Coronary artery (tissue), 2 donors: ENCODE measurements at regions not wholly inside any gene's neighbourhood (a gene's known extent, or its start where the extent isn't known, plus 50 kb on each side); places are given as distances from the start of the nearest gene placed in this dataset.

Experiments used
- DNase-seq: peaks from one replicate; pipeline ENCODE4 v3.0.0-alpha.2; 2017; ENCODE audit warnings: low spot score
- H3K27ac ChIP-seq, 2 donors: fragments of 200-600 bp; sonication (generic); one replicate each; pipeline ENCODE4 v1.5.1; 2016 to 2019
- H3K4me3 ChIP-seq: fragments of 200-600 bp; sonication (generic); 2 replicates; pipeline ENCODE4 v1.5.1; 2016; ENCODE audit warnings: mild to moderate bottlenecking, moderate library complexity
- CTCF ChIP-seq: fragments of 200-600 bp; sonication (generic); IDR thresholded peaks from one replicate; pipeline ENCODE4 v1.5.1; 2019; ENCODE audit warnings: antibody characterized with exemption

DNA sequence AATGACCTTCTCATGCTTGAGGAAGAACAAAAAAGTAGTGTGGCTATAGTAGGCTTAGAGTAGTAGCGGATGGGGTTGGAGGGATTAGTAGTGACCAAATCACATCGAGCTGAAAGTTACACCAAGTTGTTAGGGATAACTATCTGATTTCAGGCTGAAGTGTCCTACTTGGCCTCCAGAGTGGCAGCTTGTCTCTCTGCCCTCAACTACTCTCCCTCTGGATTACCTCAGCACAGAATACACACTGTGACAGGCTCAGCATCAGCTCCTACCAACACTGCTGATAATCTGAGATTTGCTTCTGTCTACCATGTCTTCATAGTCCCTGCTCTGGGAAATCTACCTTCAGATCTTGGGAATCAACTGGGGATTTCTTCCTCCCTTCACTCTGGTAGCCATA, 714.6 kb upstream of the GRAMD2B start:
- Histone ChIP-seq H3K27ac (no peak overlapping the region), H3K4me3 (no peak overlapping the region)
- no peak for TF ChIP-seq CTCF
- DNase-seq, result no peak

- no peak overlapping the region for H3K4me3 ChIP-seq
- H3K27ac ChIP-seq, result no peak overlapping the region
- DNase-seq, result no peak
- TF ChIP-seq CTCF, result no peak
Measured at GRCh38 chr5:125710745-125711144, 712.5 kb upstream of the GRAMD2B start.

DNA sequence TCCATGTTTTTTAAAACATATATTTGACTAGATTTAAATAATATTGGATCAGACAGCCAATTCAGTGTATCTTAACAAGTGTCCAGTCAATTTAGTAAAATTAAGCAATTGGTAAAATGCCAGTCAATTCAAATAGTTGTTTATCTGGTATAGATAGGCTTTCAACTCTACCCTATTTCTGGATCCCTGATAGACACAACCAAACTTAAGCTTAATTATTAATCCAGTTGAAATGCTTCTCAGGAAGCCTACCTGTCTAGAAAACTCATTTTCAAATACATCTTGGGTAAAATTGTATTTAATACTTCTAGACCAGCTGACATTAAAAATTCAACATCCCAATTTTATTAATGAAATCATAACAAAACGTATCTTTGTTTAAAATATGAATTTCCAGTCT, 710.8 kb upstream of the GRAMD2B start:
- H3K27ac ChIP-seq, result no peak overlapping the region
- DNase-seq, result no peak
- no peak for TF ChIP-seq CTCF
- H3K4me3 ChIP-seq, result no peak overlapping the region

GRCh38 chr5:125713109-125713805, 710.0 kb upstream of the GRAMD2B start:
- DNase-seq, result no peak
- H3K27ac ChIP-seq, result no peak overlapping the region
- H3K4me3 ChIP-seq, result no peak overlapping the region
- no peak for TF ChIP-seq CTCF

DNA sequence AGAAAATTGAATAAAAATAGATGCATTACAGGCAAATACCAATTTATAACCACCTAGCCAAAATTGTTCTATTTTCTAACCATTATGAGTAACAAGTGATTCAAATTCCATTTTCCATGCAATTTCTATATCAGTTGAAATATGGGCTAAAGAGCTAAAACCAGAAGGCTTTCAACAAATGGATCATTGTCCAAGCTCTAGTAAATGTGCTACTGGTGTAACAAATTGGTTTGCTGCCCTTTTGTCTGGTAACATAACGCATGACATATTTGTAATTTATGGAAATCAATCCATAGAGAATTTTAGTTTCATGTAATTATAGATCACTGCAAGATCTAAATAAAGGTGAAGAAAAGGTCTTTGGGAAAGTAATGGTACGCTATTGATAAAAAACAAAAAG, 708.0 kb upstream of the GRAMD2B start:
- no peak for TF ChIP-seq CTCF

GRCh38 chr5:125717209-125717608, 706.0 kb upstream of the GRAMD2B start:
- Histone ChIP-seq H3K27ac (no peak overlapping the region), H3K4me3 (no peak overlapping the region)
- no peak for TF ChIP-seq CTCF
- DNase-seq, result no peak

More for the DNA sequence above, 708.0 kb upstream of the GRAMD2B start:
- Histone ChIP-seq H3K4me3 (no peak overlapping the region), H3K27ac (no peak overlapping the region)
- no peak for DNase-seq

- DNase-seq, result no peak
- Histone ChIP-seq H3K27ac (no peak overlapping the region), H3K4me3 (no peak overlapping the region)
- no peak for TF ChIP-seq CTCF
Measured at GRCh38 chr5:125719681-125720347, 703.4 kb upstream of the GRAMD2B start.
